Neural progenitor cell (in vitro differentiated cells): ENCODE measurements at regions not wholly inside any gene's neighbourhood (a gene's known extent, or its start where the extent isn't known, plus 50 kb on each side); places are given as distances from the start of the nearest gene placed in this dataset.

Experiments used
- CTCF ChIP-seq: fragments of 200-600 bp; sonication (generic); IDR thresholded peaks from 2 replicates; pipeline ENCODE4 v1.5.1; 2017; ENCODE audit warnings: antibody characterized with exemption, mild to moderate bottlenecking
- EZH2 ChIP-seq: fragments of 200-600 bp; sonication (generic); IDR thresholded peaks from 2 replicates; pipeline ENCODE4 v1.6.1; 2017; ENCODE audit warnings: antibody characterized with exemption, mild to moderate bottlenecking, moderate library complexity
- EZH2phosphoT487 ChIP-seq: fragments of 200-600 bp; sonication (generic); IDR thresholded peaks from 2 replicates; pipeline ENCODE4 v1.6.1; 2017; ENCODE audit warnings: antibody characterized with exemption

- TF ChIP-seq EZH2 (no peak), CTCF (no peak), EZH2phosphoT487 (no peak)
Observed at GRCh38 chr5:26245321-26245720, 793.1 kb downstream of the CDH9 start.
